ENCODE measurements at regions not wholly inside any gene's neighbourhood (a gene's known extent, or its start where the extent isn't known, plus 50 kb on each side); places are given as distances from the start of the nearest gene placed in this dataset.

GRCh38 chr6:27669295-27669623 is 196.4 kb upstream of the ZNF184 start:
- TF ChIP-seq CSRNP3 (CRISPR knock-in tag; IDR thresholded peaks at IDR 0.05), result no peak
- no peak for TF ChIP-seq ZNF8 (CRISPR knock-in tag; IDR thresholded peaks at IDR 0.05)
